Endothelial cell of umbilical vein (primary cell): ENCODE measurements at regions not wholly inside any gene's neighbourhood (a gene's known extent, or its start where the extent isn't known, plus 50 kb on each side); places are given as distances from the start of the nearest gene placed in this dataset.

Source experiments
- BruUV-seq: library from RNA; stranded (reverse); fragments of 400-500 nt; replicated peaks from 2 replicates; lab custom pipeline; 2021; lab: Mats Ljungman, UMichigan
- CTCF ChIA-PET: fragments of 300-600, 350-600 bp; sonication (Branson Sonifier 250); formaldehyde crosslinking; loops from one replicate; lab custom pipeline; 2021; ENCODE audit warnings: antibody characterized with exemption, inconsistent platforms; lab: Charles Lee
- POLR2A ChIA-PET: fragments of 300-600, 350-600 bp; sonication (Branson Sonifier 250); formaldehyde crosslinking; loops from one replicate; lab custom pipeline; 2021; ENCODE audit warnings: antibody characterized with exemption, inconsistent platforms; lab: Charles Lee
- DNase-seq: peaks from one replicate; pipeline ENCODE4 v3.0.0-alpha.2; 2011; ENCODE audit warnings: low read depth, low spot score
- FAIRE-seq: peaks from 2 replicates; lab custom pipeline; 2011; peaks lifted over from hg19 to GRCh38; lab: Jason Lieb, UNC
- H2AFZ ChIP-seq: 2 replicates; pipeline ENCODE4 v1.6.0; 2012; ENCODE audit warnings: low read depth, low read length, control low read depth, inconsistent platforms
- H3K27ac ChIP-seq: 2 replicates; pipeline ENCODE4 v1.5.1; 2011; ENCODE audit warnings: low read depth, mild to moderate bottlenecking, control low read depth, low read length, moderate library complexity; ENCODE audit not compliant: insufficient read depth
- H3K27me3 ChIP-seq, 2 experiments: 2 replicates each; pipeline versions ENCODE4 v1.6.0 to v1.6.1; 2011; ENCODE audit warnings: low read length in 2 of 2, mixed read lengths in 1 of 2; ENCODE audit not compliant: control insufficient read depth in 2 of 2, insufficient read depth in 2 of 2
- H3K36me3 ChIP-seq, 2 experiments: 2 replicates in 1 of 2; 3 replicates in 1 of 2; pipeline ENCODE4 v1.5.1; 2011; ENCODE audit warnings: low read length in 2 of 2, mild to moderate bottlenecking in 1 of 2, moderate library complexity in 1 of 2; ENCODE audit not compliant: control insufficient read depth in 2 of 2, insufficient read depth in 2 of 2; ENCODE audit errors: extremely low read depth in 1 of 2
- H3K4me1 ChIP-seq: 3 replicates; pipeline ENCODE4 v1.5.1; 2011; ENCODE audit warnings: mild to moderate bottlenecking, low read length; ENCODE audit not compliant: control insufficient read depth, insufficient read depth; ENCODE audit errors: extremely low read depth
- H3K4me2 ChIP-seq: 2 replicates; pipeline ENCODE4 v1.6.1; 2011; ENCODE audit warnings: low read length, control low read depth, mixed read lengths; ENCODE audit not compliant: insufficient read depth
- H3K4me3 ChIP-seq, 3 experiments: fragments of 200-600 bp in 1 of 3; sonication (generic), shearing (Covaris generic) in 1 of 3; replicated peaks in 1 of 3; 2 replicates each; pipeline ENCODE4 v1.5.1; 2011 to 2016; ENCODE audit warnings: control low read depth in 3 of 3, low read length in 3 of 3, mild to moderate bottlenecking in 2 of 3, inconsistent platforms in 1 of 3, low read depth in 1 of 3, moderate library complexity in 1 of 3; ENCODE audit not compliant: insufficient read depth in 1 of 3
- H3K79me2 ChIP-seq: 2 replicates; pipeline ENCODE4 v1.6.0; 2012; ENCODE audit warnings: low read length, inconsistent platforms; ENCODE audit not compliant: control insufficient read depth, insufficient read depth
- H3K9ac ChIP-seq: replicated peaks from 2 replicates; pipeline ENCODE3; 2011; ENCODE audit warnings: low read length, control low read depth; ENCODE audit not compliant: insufficient read depth; ENCODE audit errors: extremely low read depth
- H3K9me1 ChIP-seq: replicated peaks from 3 replicates; pipeline ENCODE4 v1.6.0; 2011; ENCODE audit warnings: mild to moderate bottlenecking, low read length; ENCODE audit not compliant: control insufficient read depth, insufficient read depth; ENCODE audit errors: extremely low read depth
- H3K9me3 ChIP-seq: replicated peaks from 2 replicates; pipeline ENCODE4 v1.5.1; 2012; ENCODE audit warnings: low read length, inconsistent platforms; ENCODE audit not compliant: control insufficient read depth, insufficient read depth
- H4K20me1 ChIP-seq: replicated peaks from 2 replicates; pipeline ENCODE3; 2011; ENCODE audit warnings: mild to moderate bottlenecking, low read length; ENCODE audit not compliant: control insufficient read depth, insufficient read depth; ENCODE audit errors: extremely low read depth
- EZH2 ChIP-seq: IDR thresholded peaks from 2 replicates; pipeline ENCODE4 v1.6.1; 2012; ENCODE audit warnings: borderline replicate concordance, low read depth, mild to moderate bottlenecking, moderate library complexity, low read length, inconsistent platforms; ENCODE audit not compliant: severe bottlenecking
- FOS ChIP-seq: IDR thresholded peaks from 2 replicates; pipeline ENCODE4 v1.6.1; 2011; ENCODE audit warnings: mild to moderate bottlenecking, low read length, moderate library complexity, borderline replicate concordance; ENCODE audit not compliant: insufficient read depth
- GATA2 ChIP-seq: IDR thresholded peaks from 2 replicates; pipeline ENCODE4 v1.7.0; 2011; ENCODE audit warnings: low read depth, mild to moderate bottlenecking, moderate library complexity, mixed read lengths, low read length; ENCODE audit not compliant: insufficient read length, insufficient read depth
- JUN ChIP-seq: IDR thresholded peaks from 2 replicates; pipeline ENCODE4 v1.6.1; 2011; ENCODE audit warnings: borderline replicate concordance, low read depth; ENCODE audit not compliant: insufficient read length, insufficient read depth
- MYC ChIP-seq: IDR thresholded peaks from one replicate; pipeline ENCODE4 v1.6.1; 2011; ENCODE audit warnings: mild to moderate bottlenecking, low read depth, low read length
- POLR2A ChIP-seq: IDR thresholded peaks from 2 replicates; pipeline ENCODE4 v1.6.1; 2012; ENCODE audit warnings: low read depth, mild to moderate bottlenecking, control low read depth, low read length
- POLR2AphosphoS5 ChIP-seq: IDR thresholded peaks from 2 replicates; pipeline ENCODE4 v1.6.1; 2012; ENCODE audit warnings: low read depth, mild to moderate bottlenecking, control low read depth, low read length, moderate library complexity; ENCODE audit not compliant: insufficient read depth
- dilution Hi-C: fragments of 300-500 bp; cut with MboI; formaldehyde crosslinking; loops from one replicate; pipeline ENCODE4 v1.15.0; 2019; ENCODE audit warnings: low sequenced_read_pairs; ENCODE audit not compliant: extremely low pct_ligation_motif_present
- intact Hi-C: fragments of 100-400 bp; cut with micrococcal nuclease; formaldehyde crosslinking; loops from one replicate; pipeline ENCODE4 v1.10.0; 2022
- TF ChIP-seq, protein P1 (sequence below), 2 donors: IDR thresholded peaks; 1 replicate in 1 of 2; 2 replicates in 1 of 2; pipeline ENCODE4 v1.5.1; 2011; ENCODE audit warnings: low read length in 2 of 2, mild to moderate bottlenecking in 2 of 2, moderate library complexity in 2 of 2, control low read depth in 1 of 2, inconsistent platforms in 1 of 2, low read depth in 1 of 2; ENCODE audit not compliant: insufficient read depth in 1 of 2; ENCODE audit errors: extremely low read depth in 1 of 2

GRCh38 chr12:93290391-93290790 is 87.3 kb upstream of the NUDT4 start:
- FAIRE-seq (no peak), DNase-seq (no peak)
- dilution Hi-C loops (no loop called here), intact Hi-C loops (no loop called here)
- no peaks in the 10 kb centered on the region for H3K79me2 ChIP-seq
- no peaks in the 10 kb centered on the region for H3K36me3 ChIP-seq
- no peak overlapping the region for H3K4me3 ChIP-seq
- no peak overlapping the region for H2AFZ ChIP-seq
- TF ChIP-seq GATA2 (no peak), POLR2A (no peak)
- H3K9me3 ChIP-seq, result no peaks in the 10 kb centered on the region
- no peaks in the 10 kb centered on the region for H3K4me1 ChIP-seq
- ChIA-PET POLR2A (no interaction called here), CTCF (no interaction called here)
- no peak overlapping the region for H3K4me2 ChIP-seq
- no TSS peak for BruUV-seq
- no peak overlapping the region for H3K27ac ChIP-seq
- no peaks in the 10 kb centered on the region for H3K9me1 ChIP-seq
- no peaks in the 10 kb centered on the region for H3K27me3 ChIP-seq
- no peak overlapping the region for H3K9ac ChIP-seq
- H4K20me1 ChIP-seq, result no peaks in the 10 kb centered on the region

GRCh38 chr12:93292213-93292612 is 85.5 kb upstream of the NUDT4 start:
- H3K4me2 ChIP-seq, result no peak overlapping the region
- H4K20me1 ChIP-seq, result no peaks in the 10 kb centered on the region
- no peaks in the 10 kb centered on the region for H3K36me3 ChIP-seq
- BruUV-seq, result no TSS peak
- FAIRE-seq, result no peak
- no peaks in the 10 kb centered on the region for H3K79me2 ChIP-seq
- no peak overlapping the region for H2AFZ ChIP-seq
- no peaks in the 10 kb centered on the region for H3K9me1 ChIP-seq
- intact Hi-C loops, result no loop called here
- H3K9me3 ChIP-seq, result no peaks in the 10 kb centered on the region
- dilution Hi-C loops, result no loop called here
- ChIA-PET POLR2A (interaction anchor here (0.6 kb wide), 1 partner anchor 132 kb away, joined by 3 read pairs; no protein-coding TSS in a partner anchor), CTCF (no interaction called here)
- H3K4me1 ChIP-seq, result no peaks in the 10 kb centered on the region
- TF ChIP-seq, protein P1, sequence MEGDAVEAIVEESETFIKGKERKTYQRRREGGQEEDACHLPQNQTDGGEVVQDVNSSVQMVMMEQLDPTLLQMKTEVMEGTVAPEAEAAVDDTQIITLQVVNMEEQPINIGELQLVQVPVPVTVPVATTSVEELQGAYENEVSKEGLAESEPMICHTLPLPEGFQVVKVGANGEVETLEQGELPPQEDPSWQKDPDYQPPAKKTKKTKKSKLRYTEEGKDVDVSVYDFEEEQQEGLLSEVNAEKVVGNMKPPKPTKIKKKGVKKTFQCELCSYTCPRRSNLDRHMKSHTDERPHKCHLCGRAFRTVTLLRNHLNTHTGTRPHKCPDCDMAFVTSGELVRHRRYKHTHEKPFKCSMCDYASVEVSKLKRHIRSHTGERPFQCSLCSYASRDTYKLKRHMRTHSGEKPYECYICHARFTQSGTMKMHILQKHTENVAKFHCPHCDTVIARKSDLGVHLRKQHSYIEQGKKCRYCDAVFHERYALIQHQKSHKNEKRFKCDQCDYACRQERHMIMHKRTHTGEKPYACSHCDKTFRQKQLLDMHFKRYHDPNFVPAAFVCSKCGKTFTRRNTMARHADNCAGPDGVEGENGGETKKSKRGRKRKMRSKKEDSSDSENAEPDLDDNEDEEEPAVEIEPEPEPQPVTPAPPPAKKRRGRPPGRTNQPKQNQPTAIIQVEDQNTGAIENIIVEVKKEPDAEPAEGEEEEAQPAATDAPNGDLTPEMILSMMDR (IDR thresholded peaks at IDR 0.05; ENCODE audit: extremely low read depth in 1 of 2, insufficient read depth in 1 of 2, low read depth in 1 of 2, low read length in 2 of 2), result no peak
- TF ChIP-seq POLR2AphosphoS5 (no peak), EZH2 (no peak), POLR2A (no peak), FOS (no peak), JUN (no peak), MYC (no peak), GATA2 (no peak)
- no peaks in the 10 kb centered on the region for H3K27me3 ChIP-seq
- no peak for DNase-seq
- no peak overlapping the region for H3K9ac ChIP-seq
- no peak overlapping the region for H3K4me3 ChIP-seq
- no peak overlapping the region for H3K27ac ChIP-seq
